22Rv1 (cell line): ENCODE measurements at regions not wholly inside any gene's neighbourhood (a gene's known extent, or its start where the extent isn't known, plus 50 kb on each side); places are given as distances from the start of the nearest gene placed in this dataset.

Source experiments
- ZFX ChIP-seq: fragments of 450-650 bp; IDR thresholded peaks from 2 replicates; pipeline ENCODE4 v1.6.1; 2017; ENCODE audit warnings: antibody characterized with exemption, borderline replicate concordance
- TF ChIP-seq, protein P1 (sequence below): fragments of 450-650 bp; IDR thresholded peaks from 2 replicates; pipeline ENCODE4 v1.5.1; 2017; ENCODE audit warnings: mild to moderate bottlenecking

DNA sequence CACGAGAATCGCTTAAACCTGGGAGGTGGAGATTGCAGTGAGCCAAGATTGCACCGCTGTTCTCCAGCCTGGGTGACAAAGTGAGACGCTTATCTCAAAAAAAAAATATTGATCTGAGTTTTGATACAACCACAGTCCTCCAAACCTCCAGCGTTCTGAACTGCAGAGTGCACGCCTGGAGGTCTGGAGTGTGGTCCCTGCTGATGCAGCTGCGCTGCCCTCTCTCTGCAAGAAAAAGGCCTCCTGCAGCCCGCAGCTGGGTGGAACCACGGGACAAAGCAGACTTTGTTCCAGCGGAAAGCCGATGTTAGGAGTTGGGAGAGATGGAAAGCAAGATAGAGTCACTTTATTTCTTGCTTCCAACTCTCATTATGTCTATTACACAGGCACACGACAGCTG, 144.9 kb upstream of the SOD1 start:
- TF ChIP-seq, protein P1, sequence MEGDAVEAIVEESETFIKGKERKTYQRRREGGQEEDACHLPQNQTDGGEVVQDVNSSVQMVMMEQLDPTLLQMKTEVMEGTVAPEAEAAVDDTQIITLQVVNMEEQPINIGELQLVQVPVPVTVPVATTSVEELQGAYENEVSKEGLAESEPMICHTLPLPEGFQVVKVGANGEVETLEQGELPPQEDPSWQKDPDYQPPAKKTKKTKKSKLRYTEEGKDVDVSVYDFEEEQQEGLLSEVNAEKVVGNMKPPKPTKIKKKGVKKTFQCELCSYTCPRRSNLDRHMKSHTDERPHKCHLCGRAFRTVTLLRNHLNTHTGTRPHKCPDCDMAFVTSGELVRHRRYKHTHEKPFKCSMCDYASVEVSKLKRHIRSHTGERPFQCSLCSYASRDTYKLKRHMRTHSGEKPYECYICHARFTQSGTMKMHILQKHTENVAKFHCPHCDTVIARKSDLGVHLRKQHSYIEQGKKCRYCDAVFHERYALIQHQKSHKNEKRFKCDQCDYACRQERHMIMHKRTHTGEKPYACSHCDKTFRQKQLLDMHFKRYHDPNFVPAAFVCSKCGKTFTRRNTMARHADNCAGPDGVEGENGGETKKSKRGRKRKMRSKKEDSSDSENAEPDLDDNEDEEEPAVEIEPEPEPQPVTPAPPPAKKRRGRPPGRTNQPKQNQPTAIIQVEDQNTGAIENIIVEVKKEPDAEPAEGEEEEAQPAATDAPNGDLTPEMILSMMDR, result no peak
- TF ChIP-seq ZFX, result no peak
